ENCODE measurements at regions not wholly inside any gene's neighbourhood (a gene's known extent, or its start where the extent isn't known, plus 50 kb on each side); places are given as distances from the start of the nearest gene placed in this dataset.

DNA sequence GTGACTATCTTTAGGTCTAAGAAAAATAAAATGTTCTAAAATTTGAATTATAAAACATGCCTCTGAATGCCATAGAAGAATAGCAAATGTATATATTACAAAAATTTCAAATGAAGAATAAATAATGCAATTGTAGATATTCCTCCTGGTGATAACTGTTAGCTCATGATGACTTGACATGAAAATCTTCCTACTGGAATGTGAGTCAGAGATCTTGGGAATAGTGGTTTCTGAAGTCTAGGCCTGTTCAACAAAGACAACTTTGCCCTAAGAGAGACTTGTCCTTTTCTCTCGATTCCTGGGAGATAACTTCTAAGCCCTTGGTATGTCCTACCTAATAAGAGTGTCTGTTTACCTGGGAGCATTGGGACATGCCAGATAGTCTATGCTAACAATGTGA lies 746.3 kb upstream of the RIOK2 start:
- Mint-ChIP-seq H3K9me3 (no peaks in the 10 kb centered on the region), H3K4me3 (no peak overlapping the region), H3K36me3 (no peaks in the 10 kb centered on the region), H3K27ac (no peak overlapping the region), H3K4me1 (no peaks in the 10 kb centered on the region), H3K27me3 (no peaks in the 10 kb centered on the region)
- H3K27me3 ChIP-seq (ENCODE audit: insufficient read depth, low read length): no peaks in the 10 kb centered on the region
- CTCF ChIA-PET (ENCODE audit: partially characterized antibody): no interaction called here
- POLR2A ChIA-PET (ENCODE audit: partially characterized antibody): no interaction called here
- H3K4me3 ChIP-seq (ENCODE audit: low read length in 2 of 2): no peak overlapping the region
- no peaks in the 10 kb centered on the region for H3K4me1 ChIP-seq (ENCODE audit: insufficient read depth, low read length)
- DNase-seq: no peak
- intact Hi-C loops (cut with micrococcal nuclease): no loop called here
- no peaks in the 10 kb centered on the region for H3K9me3 ChIP-seq (ENCODE audit: control insufficient read depth in 1 of 2, low read length in 2 of 2)
- H3K36me3 ChIP-seq (ENCODE audit: insufficient read depth, low read length): no peaks in the 10 kb centered on the region
- H3K27ac ChIP-seq (ENCODE audit: low read depth, low read length): no peak overlapping the region

DNA sequence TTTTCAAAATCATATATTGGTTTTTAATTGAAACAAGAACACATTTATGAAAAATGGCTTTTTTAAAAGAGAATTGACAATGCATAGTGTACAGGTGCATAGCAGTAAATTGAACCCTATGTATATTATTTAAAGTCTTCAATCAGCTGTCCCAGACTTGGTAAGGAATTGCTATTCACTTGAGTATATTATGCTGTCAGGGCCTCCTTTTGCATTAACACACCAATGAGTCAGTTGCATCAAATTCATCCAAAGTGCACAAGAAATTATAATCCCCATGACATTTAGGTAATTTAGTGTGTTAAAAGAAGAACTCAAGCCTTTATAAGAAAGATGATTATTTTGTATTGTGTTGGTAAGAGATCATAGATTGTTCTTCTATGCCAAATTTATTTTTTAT lies 748.8 kb upstream of the RIOK2 start:
- no peak overlapping the region for H3K27ac Mint-ChIP-seq
- peaks cover 0 to 2% (median 0%) of the 10 kb centered on the region in 8 donors for H3K9me3 Mint-ChIP-seq
- intact Hi-C loops (cut with micrococcal nuclease): no loop called here
- DNase-seq: no peak
- Histone ChIP-seq H3K9me3 (ENCODE audit: control insufficient read depth in 1 of 2, low read length in 2 of 2) (no peaks in the 10 kb centered on the region), H3K4me3 (ENCODE audit: low read length in 2 of 2) (no peak overlapping the region), H3K36me3 (ENCODE audit: insufficient read depth, low read length) (no peaks in the 10 kb centered on the region), H3K27me3 (ENCODE audit: insufficient read depth, low read length) (no peaks in the 10 kb centered on the region), H3K27ac (ENCODE audit: low read depth, low read length) (no peak overlapping the region), H3K4me1 (ENCODE audit: insufficient read depth, low read length) (no peaks in the 10 kb centered on the region)
- H3K4me3 Mint-ChIP-seq: no peak overlapping the region
- POLR2A ChIA-PET (ENCODE audit: partially characterized antibody): no interaction called here
- H3K27me3 Mint-ChIP-seq: no peaks in the 10 kb centered on the region
- CTCF ChIA-PET (ENCODE audit: partially characterized antibody): no interaction called here
- no peaks in the 10 kb centered on the region for H3K4me1 Mint-ChIP-seq
- H3K36me3 Mint-ChIP-seq: no peaks in the 10 kb centered on the region

DNA sequence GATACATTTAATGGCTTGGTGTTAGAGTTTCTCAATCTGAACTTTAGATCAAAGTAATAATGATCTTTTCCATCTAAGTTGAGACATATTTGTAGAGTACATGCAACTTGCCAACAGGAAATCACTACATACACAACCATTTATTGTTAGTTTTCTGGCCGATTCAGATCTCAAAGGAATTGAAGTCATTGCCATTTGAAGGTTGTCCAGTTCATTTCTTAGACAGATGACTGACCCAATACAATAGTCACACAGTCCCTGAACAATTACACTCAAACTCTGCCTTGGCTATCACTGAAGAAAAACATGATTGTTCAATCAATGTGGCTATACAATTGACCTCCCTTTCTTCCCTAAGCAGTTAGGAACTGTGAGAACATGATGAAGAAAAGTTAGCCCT lies 753.2 kb upstream of the RIOK2 start:
- Histone ChIP-seq H3K4me3 (ENCODE audit: low read length in 2 of 2) (no peak overlapping the region), H3K36me3 (ENCODE audit: insufficient read depth, low read length) (no peaks in the 10 kb centered on the region), H3K27me3 (ENCODE audit: insufficient read depth, low read length) (no peaks in the 10 kb centered on the region), H3K27ac (ENCODE audit: low read depth, low read length) (no peak overlapping the region), H3K4me1 (ENCODE audit: insufficient read depth, low read length) (no peaks in the 10 kb centered on the region), H3K9me3 (ENCODE audit: control insufficient read depth in 1 of 2, low read length in 2 of 2) (no peaks in the 10 kb centered on the region)
- Mint-ChIP-seq H3K4me3 (no peak overlapping the region), H3K4me1 (no peaks in the 10 kb centered on the region), H3K27me3 (no peaks in the 10 kb centered on the region), H3K27ac (no peak overlapping the region), H3K36me3 (no peaks in the 10 kb centered on the region), H3K9me3 (peaks cover 0 to 2% (median 0%) of the 10 kb centered on the region in 8 donors)
- intact Hi-C loops (cut with micrococcal nuclease): no loop called here
- DNase-seq: no peak
- ChIA-PET POLR2A (ENCODE audit: partially characterized antibody) (no interaction called here), CTCF (ENCODE audit: partially characterized antibody) (no interaction called here)

DNA sequence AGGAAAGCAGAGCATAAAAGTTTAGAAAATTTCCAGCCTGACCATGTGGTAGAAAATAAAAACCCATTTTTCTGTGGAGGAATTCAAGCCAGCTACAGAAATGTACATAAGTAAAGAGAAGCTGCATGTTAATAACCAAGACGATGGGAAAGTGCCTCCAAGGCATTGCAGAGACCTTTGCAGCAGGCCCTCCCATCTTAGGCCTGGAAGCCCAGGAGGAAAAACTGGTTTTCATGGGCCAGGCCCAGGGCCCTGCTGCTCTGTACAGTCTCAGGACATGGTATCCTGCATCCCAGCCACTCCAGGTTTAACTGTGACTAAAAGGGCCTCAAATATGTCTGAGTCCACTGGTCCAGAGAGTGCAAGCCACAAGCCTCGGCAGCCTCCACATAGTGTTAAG lies 754.8 kb upstream of the RIOK2 start:
- Histone ChIP-seq H3K27ac (ENCODE audit: low read depth, low read length) (no peak overlapping the region), H3K4me3 (ENCODE audit: low read length in 2 of 2) (no peak overlapping the region), H3K4me1 (ENCODE audit: insufficient read depth, low read length) (no peaks in the 10 kb centered on the region), H3K36me3 (ENCODE audit: insufficient read depth, low read length) (no peaks in the 10 kb centered on the region), H3K9me3 (ENCODE audit: control insufficient read depth in 1 of 2, low read length in 2 of 2) (no peaks in the 10 kb centered on the region), H3K27me3 (ENCODE audit: insufficient read depth, low read length) (no peaks in the 10 kb centered on the region)
- intact Hi-C loops (cut with micrococcal nuclease): no loop called here
- Mint-ChIP-seq H3K9me3 (peaks cover 0 to 2% (median 0%) of the 10 kb centered on the region in 8 donors), H3K27me3 (no peaks in the 10 kb centered on the region), H3K27ac (no peak overlapping the region), H3K4me3 (no peak overlapping the region), H3K36me3 (no peaks in the 10 kb centered on the region), H3K4me1 (no peaks in the 10 kb centered on the region)
- ChIA-PET POLR2A (ENCODE audit: partially characterized antibody) (no interaction called here), CTCF (ENCODE audit: partially characterized antibody) (no interaction called here)
- no peak for DNase-seq

DNA sequence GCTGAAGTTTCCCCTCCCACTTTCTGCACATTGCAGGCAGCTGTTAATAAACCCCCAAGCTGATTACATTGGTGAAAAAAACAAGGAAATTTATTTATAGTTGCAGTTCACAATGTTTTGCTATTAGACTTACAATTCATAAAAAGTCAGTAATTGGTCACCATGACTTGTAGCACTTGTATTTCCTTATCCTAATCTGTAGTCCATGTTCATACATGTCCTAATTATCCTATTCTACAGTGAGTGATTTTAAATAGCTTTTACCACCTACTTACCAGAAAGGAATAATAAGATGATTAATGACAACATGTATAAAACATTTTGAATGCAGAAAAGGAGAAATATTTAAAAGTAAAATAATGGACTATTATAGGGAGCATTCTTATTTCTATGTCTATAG lies 760.0 kb upstream of the RIOK2 start:
- H3K9me3 Mint-ChIP-seq: peaks cover 0 to 2% (median 0%) of the 10 kb centered on the region in 8 donors

DNA sequence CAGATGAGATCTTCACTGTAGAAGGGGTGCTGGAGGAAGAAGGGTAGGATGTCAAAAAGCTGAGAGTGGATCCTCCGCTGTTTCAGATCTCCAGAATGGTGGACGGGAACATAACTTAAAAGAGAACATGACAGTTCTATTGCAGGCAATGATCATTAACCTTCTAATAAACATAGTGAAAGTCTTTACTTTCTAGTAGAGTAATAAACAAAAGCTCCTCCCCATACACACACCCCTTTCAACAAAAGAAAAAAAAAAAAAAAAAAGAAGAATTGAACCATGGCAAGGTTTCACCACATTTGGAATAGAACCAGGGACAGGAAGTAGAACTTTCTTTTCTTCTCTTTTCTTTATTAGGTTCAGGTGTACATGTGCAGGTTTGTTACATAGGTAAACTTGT lies 768.1 kb upstream of the RIOK2 start:
- no peak overlapping the region for H3K27ac ChIP-seq (ENCODE audit: low read depth, low read length)
- POLR2A ChIA-PET (ENCODE audit: partially characterized antibody): no interaction called here
- peaks cover 0 to 17% (median 7%) of the 10 kb centered on the region in 8 donors for H3K9me3 Mint-ChIP-seq
- H3K36me3 ChIP-seq (ENCODE audit: insufficient read depth, low read length): no peaks in the 10 kb centered on the region
- no peak overlapping the region for H3K4me3 ChIP-seq (ENCODE audit: low read length in 2 of 2)
- no peak overlapping the region for H3K27ac Mint-ChIP-seq
- intact Hi-C loops (cut with micrococcal nuclease): no loop called here
- no peaks in the 10 kb centered on the region for H3K4me1 ChIP-seq (ENCODE audit: insufficient read depth, low read length)
- no peaks in the 10 kb centered on the region for H3K36me3 Mint-ChIP-seq
- H3K9me3 ChIP-seq (ENCODE audit: control insufficient read depth in 1 of 2, low read length in 2 of 2): no peaks in the 10 kb centered on the region
- no peaks in the 10 kb centered on the region for H3K27me3 Mint-ChIP-seq
- DNase-seq: no peak
- H3K27me3 ChIP-seq (ENCODE audit: insufficient read depth, low read length): no peaks in the 10 kb centered on the region
- H3K4me3 Mint-ChIP-seq: no peak overlapping the region
- H3K4me1 Mint-ChIP-seq: no peaks in the 10 kb centered on the region
- CTCF ChIA-PET (ENCODE audit: partially characterized antibody): no interaction called here

More for the DNA sequence above, 760.0 kb upstream of the RIOK2 start:
- no peak overlapping the region for H3K4me3 Mint-ChIP-seq
- H3K27ac Mint-ChIP-seq: no peak overlapping the region
- ChIA-PET POLR2A (ENCODE audit: partially characterized antibody) (no interaction called here), CTCF (ENCODE audit: partially characterized antibody) (no interaction called here)
- H3K27me3 ChIP-seq (ENCODE audit: insufficient read depth, low read length): no peaks in the 10 kb centered on the region
- no peaks in the 10 kb centered on the region for H3K9me3 ChIP-seq (ENCODE audit: control insufficient read depth in 1 of 2, low read length in 2 of 2)
- no peaks in the 10 kb centered on the region for H3K4me1 Mint-ChIP-seq
- no peaks in the 10 kb centered on the region for H3K36me3 ChIP-seq (ENCODE audit: insufficient read depth, low read length)
- H3K4me3 ChIP-seq (ENCODE audit: low read length in 2 of 2): no peak overlapping the region
- no peak for DNase-seq
- intact Hi-C loops (cut with micrococcal nuclease): no loop called here
- no peaks in the 10 kb centered on the region for H3K27me3 Mint-ChIP-seq
- H3K36me3 Mint-ChIP-seq: no peaks in the 10 kb centered on the region
- H3K27ac ChIP-seq (ENCODE audit: low read depth, low read length): no peak overlapping the region
- no peaks in the 10 kb centered on the region for H3K4me1 ChIP-seq (ENCODE audit: insufficient read depth, low read length)

DNA sequence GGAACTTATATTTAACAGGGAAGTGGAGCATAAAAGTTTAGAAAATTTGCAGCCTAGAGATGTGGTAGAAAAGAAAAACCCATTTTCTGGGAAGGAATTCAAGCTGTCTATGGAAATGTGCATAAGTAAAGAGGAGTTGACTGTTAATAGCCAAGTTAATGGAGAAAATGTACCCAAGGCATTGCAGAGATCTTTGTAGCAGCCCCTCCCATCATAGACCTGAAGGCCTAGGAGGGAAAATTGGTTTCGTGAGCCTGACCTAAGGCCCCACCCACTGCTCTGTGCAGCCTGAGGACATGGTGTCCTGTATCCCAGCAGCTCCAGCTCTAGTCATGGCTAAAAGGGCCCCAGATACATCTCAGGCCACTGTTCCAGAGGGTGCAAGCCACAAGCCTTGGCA lies 772.4 kb upstream of the RIOK2 start:
- no peak overlapping the region for H3K27ac ChIP-seq (ENCODE audit: low read depth, low read length)
- no peak overlapping the region for H3K4me3 ChIP-seq (ENCODE audit: low read length in 2 of 2)
- no peak for DNase-seq
- CTCF ChIA-PET (ENCODE audit: partially characterized antibody): no interaction called here
- H3K27me3 Mint-ChIP-seq: no peaks in the 10 kb centered on the region
- intact Hi-C loops (cut with micrococcal nuclease): no loop called here
- H3K27ac Mint-ChIP-seq: no peak overlapping the region
- H3K9me3 ChIP-seq (ENCODE audit: control insufficient read depth in 1 of 2, low read length in 2 of 2): no peaks in the 10 kb centered on the region
- POLR2A ChIA-PET (ENCODE audit: partially characterized antibody): no interaction called here
- no peaks in the 10 kb centered on the region for H3K27me3 ChIP-seq (ENCODE audit: insufficient read depth, low read length)
- no peak overlapping the region for H3K4me3 Mint-ChIP-seq
- H3K4me1 Mint-ChIP-seq: no peaks in the 10 kb centered on the region
- no peaks in the 10 kb centered on the region for H3K36me3 ChIP-seq (ENCODE audit: insufficient read depth, low read length)
- no peaks in the 10 kb centered on the region for H3K36me3 Mint-ChIP-seq
- H3K9me3 Mint-ChIP-seq: peaks cover 0 to 13% (median 3%) of the 10 kb centered on the region in 8 donors
- H3K4me1 ChIP-seq (ENCODE audit: insufficient read depth, low read length): no peaks in the 10 kb centered on the region

DNA sequence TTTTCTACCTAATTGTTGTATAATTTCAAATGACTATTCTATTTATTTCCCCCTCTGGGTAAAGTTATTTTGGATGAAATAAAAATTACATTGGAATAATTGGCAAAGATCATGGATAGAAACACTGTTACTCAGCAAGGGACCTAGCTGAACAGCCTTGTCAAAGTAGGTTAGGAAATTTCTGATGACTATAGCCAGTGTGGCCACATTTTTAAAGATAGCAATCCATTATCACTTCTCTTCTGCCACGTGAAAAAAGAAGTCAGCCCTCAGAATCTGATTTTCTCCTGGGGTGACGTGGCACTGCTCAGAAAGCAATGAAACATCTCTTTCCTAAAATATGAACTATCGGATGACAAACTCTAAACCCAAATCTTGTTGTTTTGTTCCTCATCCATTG lies 784.2 kb upstream of the RIOK2 start:
- Histone ChIP-seq H3K27ac (ENCODE audit: low read depth, low read length) (no peak overlapping the region), H3K27me3 (ENCODE audit: insufficient read depth, low read length) (no peaks in the 10 kb centered on the region), H3K4me1 (ENCODE audit: insufficient read depth, low read length) (no peaks in the 10 kb centered on the region), H3K9me3 (ENCODE audit: control insufficient read depth in 1 of 2, low read length in 2 of 2) (no peaks in the 10 kb centered on the region), H3K36me3 (ENCODE audit: insufficient read depth, low read length) (no peaks in the 10 kb centered on the region), H3K4me3 (ENCODE audit: low read length in 2 of 2) (no peak overlapping the region)
- H3K27ac Mint-ChIP-seq: no peak overlapping the region
- ChIA-PET POLR2A (ENCODE audit: partially characterized antibody) (no interaction called here), CTCF (ENCODE audit: partially characterized antibody) (no interaction called here)
- H3K27me3 Mint-ChIP-seq: no peaks in the 10 kb centered on the region
- H3K9me3 Mint-ChIP-seq: no peaks in the 10 kb centered on the region
- H3K36me3 Mint-ChIP-seq: no peaks in the 10 kb centered on the region
- no peaks in the 10 kb centered on the region for H3K4me1 Mint-ChIP-seq
- H3K4me3 Mint-ChIP-seq: no peak overlapping the region
- intact Hi-C loops (cut with micrococcal nuclease): no loop called here
- DNase-seq: no peak
